Endodermal cell (in vitro differentiated cells): ENCODE measurements at regions not wholly inside any gene's neighbourhood (a gene's known extent, or its start where the extent isn't known, plus 50 kb on each side); places are given as distances from the start of the nearest gene placed in this dataset.

ENCODE experiments used
- DNase-seq: peaks from one replicate; pipeline ENCODE4 v3.0.0-alpha.2; 2017
- H3K27ac ChIP-seq: 2 replicates; pipeline ENCODE4 v1.5.1; 2013; ENCODE audit warnings: mild to moderate bottlenecking, low read depth, low read length, moderate library complexity
- H3K27me3 ChIP-seq: 2 replicates; pipeline ENCODE4 v1.6.1; 2013; ENCODE audit warnings: mild to moderate bottlenecking, low read length, moderate library complexity; ENCODE audit not compliant: insufficient read depth, control insufficient read depth, poor library complexity, severe bottlenecking
- H3K36me3 ChIP-seq: 2 replicates; pipeline ENCODE4 v1.7.0; 2013; ENCODE audit warnings: mild to moderate bottlenecking, low read length, moderate library complexity; ENCODE audit not compliant: control insufficient read depth, insufficient read depth
- H3K4me1 ChIP-seq: one replicate; pipeline ENCODE4 v1.7.0; 2013; ENCODE audit warnings: low read length; ENCODE audit not compliant: control insufficient read depth, insufficient read depth
- H3K4me3 ChIP-seq: 2 replicates; pipeline ENCODE4 v1.5.1; 2013; ENCODE audit warnings: mild to moderate bottlenecking, low read length, moderate library complexity
- H3K9ac ChIP-seq: 2 replicates; pipeline ENCODE4 v1.6.1; 2013; ENCODE audit warnings: mild to moderate bottlenecking, low read length, moderate library complexity; ENCODE audit not compliant: poor library complexity, severe bottlenecking; ENCODE audit errors: extremely low read depth
- H3K9me3 ChIP-seq: 2 replicates; pipeline ENCODE4 v1.6.1; 2013; ENCODE audit warnings: mild to moderate bottlenecking, low read length, moderate library complexity; ENCODE audit not compliant: control insufficient read depth
- H3K27ac Mint-ChIP-seq: 2 replicates; pipeline ENCODE4 v1.8.0; 2020; ENCODE audit warnings: mixed read lengths
- H3K27me3 Mint-ChIP-seq: 2 replicates; pipeline ENCODE4 v1.8.0; 2021; ENCODE audit warnings: mild to moderate bottlenecking, mixed read lengths; ENCODE audit not compliant: insufficient read depth
- H3K36me3 Mint-ChIP-seq: 2 replicates; pipeline ENCODE4 v1.8.0; 2020; ENCODE audit warnings: low read depth, mixed read lengths
- H3K4me1 Mint-ChIP-seq: 2 replicates; pipeline ENCODE4 v1.8.0; 2020; ENCODE audit warnings: mixed read lengths
- H3K4me3 Mint-ChIP-seq: 2 replicates; pipeline ENCODE4 v1.8.0; 2020; ENCODE audit warnings: mild to moderate bottlenecking, moderate library complexity, mixed read lengths
- H3K9me3 Mint-ChIP-seq: 2 replicates; pipeline ENCODE4 v1.8.0; 2020; ENCODE audit warnings: mild to moderate bottlenecking, mixed read lengths
- CTCF ChIP-seq: fragments of 200-600 bp; sonication (generic); conservative IDR thresholded peaks from 2 replicates; pipeline ENCODE4 v1.5.0; 2021; ENCODE audit warnings: antibody characterized with exemption, mild to moderate bottlenecking
- WGBS, 2 experiments: methylation state at CpG; one replicate each; pipeline versions ENCODE4 v1.1.5 to v1.1.7; 2013; ENCODE audit warnings: missing lambda C conversion rate in 2 of 2, mixed read lengths in 1 of 2; ENCODE audit not compliant: insufficient coverage in 1 of 2, insufficient read length in 1 of 2; 5-methylcytosine and 5-hydroxymethylcytosine counted together

- TF ChIP-seq CTCF = no peak
- Histone ChIP-seq H3K36me3 (no peaks in the 10 kb centered on the region), H3K27ac (no peak overlapping the region), H3K4me1 (no peaks in the 10 kb centered on the region), H3K9ac (no peak overlapping the region), H3K27me3 (no peaks in the 10 kb centered on the region), H3K9me3 (no peaks in the 10 kb centered on the region), H3K4me3 (no peak overlapping the region)
- H3K27me3 Mint-ChIP-seq = no peaks in the 10 kb centered on the region
- no peaks in the 10 kb centered on the region for H3K4me1 Mint-ChIP-seq
- no peak overlapping the region for H3K27ac Mint-ChIP-seq
- no peaks in the 10 kb centered on the region for H3K9me3 Mint-ChIP-seq
- H3K4me3 Mint-ChIP-seq = no peak overlapping the region
- no peaks in the 10 kb centered on the region for H3K36me3 Mint-ChIP-seq
- no peak for DNase-seq
- 91 to 100% methylated on average over 1 to 5 of the region's 5 CpGs for WGBS, 2 experiments
Measured at GRCh38 chr20:54398814-54399213, 76.6 kb upstream of the DOK5 start.

GRCh38 chr20:54405540-54405939, 69.9 kb upstream of the DOK5 start:
- H3K27ac ChIP-seq = no peak overlapping the region
- TF ChIP-seq CTCF = no peak
- no peak overlapping the region for H3K27ac Mint-ChIP-seq
- 100% methylated on average over 1 to 2 of the region's 2 CpGs for WGBS, 2 experiments
- no peaks in the 10 kb centered on the region for H3K9me3 Mint-ChIP-seq
- no peak overlapping the region for H3K9ac ChIP-seq
- no peaks in the 10 kb centered on the region for H3K27me3 Mint-ChIP-seq
- no peak overlapping the region for H3K4me3 Mint-ChIP-seq
- H3K9me3 ChIP-seq = no peaks in the 10 kb centered on the region
- H3K36me3 ChIP-seq = no peaks in the 10 kb centered on the region
- H3K4me1 Mint-ChIP-seq = no peaks in the 10 kb centered on the region
- no peak overlapping the region for H3K4me3 ChIP-seq
- no peaks in the 10 kb centered on the region for H3K36me3 Mint-ChIP-seq
- no peaks in the 10 kb centered on the region for H3K4me1 ChIP-seq
- no peak for DNase-seq
- H3K27me3 ChIP-seq = no peaks in the 10 kb centered on the region

- Histone ChIP-seq H3K9me3 (no peaks in the 10 kb centered on the region), H3K27ac (no peak overlapping the region), H3K4me1 (no peaks in the 10 kb centered on the region), H3K9ac (no peak overlapping the region), H3K36me3 (no peaks in the 10 kb centered on the region), H3K4me3 (no peak overlapping the region), H3K27me3 (no peaks in the 10 kb centered on the region)
- 94 to 97% methylated on average over 6 of the region's 6 CpGs for WGBS, 2 experiments
- Mint-ChIP-seq H3K9me3 (no peaks in the 10 kb centered on the region), H3K27ac (no peak overlapping the region), H3K27me3 (no peaks in the 10 kb centered on the region), H3K4me1 (no peaks in the 10 kb centered on the region), H3K4me3 (no peak overlapping the region), H3K36me3 (no peaks in the 10 kb centered on the region)
- no peak for DNase-seq
- no peak for TF ChIP-seq CTCF
Measured at GRCh38 chr20:54407459-54407858, 67.9 kb upstream of the DOK5 start.
